Hepatocyte (in vitro differentiated cells): ENCODE measurements at regions not wholly inside any gene's neighbourhood (a gene's known extent, or its start where the extent isn't known, plus 50 kb on each side); places are given as distances from the start of the nearest gene placed in this dataset.

Experiments used
- DNase-seq: peaks from one replicate; pipeline ENCODE4 v3.0.0-alpha.2; 2016; ENCODE audit warnings: low spot score
- H2AFZ ChIP-seq: fragments of 200-600 bp; sonication (generic); 2 replicates; pipeline ENCODE4 v1.6.0; 2016; ENCODE audit warnings: antibody characterized with exemption, mild to moderate bottlenecking
- H3K27ac ChIP-seq: fragments of 200-600 bp; sonication (generic); 2 replicates; pipeline ENCODE4 v1.5.1; 2016; ENCODE audit warnings: mild to moderate bottlenecking
- H3K27me3 ChIP-seq: fragments of 200-600 bp; sonication (generic); 2 replicates; pipeline ENCODE4 v1.6.1; 2016
- H3K36me3 ChIP-seq: fragments of 200-600 bp; sonication (generic); replicated peaks from 2 replicates; pipeline ENCODE4 v1.5.1; 2016; ENCODE audit warnings: low read depth; ENCODE audit not compliant: insufficient read depth
- H3K4me1 ChIP-seq: fragments of 200-600 bp; sonication (generic); 2 replicates; pipeline ENCODE4 v1.5.1; 2016; ENCODE audit warnings: mild to moderate bottlenecking, moderate library complexity; ENCODE audit not compliant: insufficient read depth
- H3K4me2 ChIP-seq: fragments of 200-600 bp; sonication (generic); 2 replicates; pipeline ENCODE4 v1.6.0; 2016
- H3K4me3 ChIP-seq: fragments of 200-600 bp; sonication (generic); 2 replicates; pipeline ENCODE4 v1.5.1; 2016; ENCODE audit warnings: mild to moderate bottlenecking
- H3K79me2 ChIP-seq: fragments of 200-600 bp; sonication (generic); 2 replicates; pipeline ENCODE4 v1.6.0; 2017; ENCODE audit warnings: mild to moderate bottlenecking
- H3K9me2 ChIP-seq: fragments of 200-600 bp; sonication (generic); replicated peaks from 2 replicates; pipeline ENCODE4 v1.6.0; 2017; ENCODE audit warnings: mild to moderate bottlenecking; ENCODE audit not compliant: insufficient read depth
- H3K9me3 ChIP-seq: fragments of 200-600 bp; sonication (generic); 2 replicates; pipeline ENCODE4 v1.5.1; 2016; ENCODE audit warnings: low read depth, mild to moderate bottlenecking
- H4K20me1 ChIP-seq: fragments of 200-600 bp; sonication (generic); 2 replicates; pipeline ENCODE4 v1.6.0; 2016; ENCODE audit warnings: mild to moderate bottlenecking; ENCODE audit not compliant: insufficient read depth, poor library complexity, severe bottlenecking
- CTCF ChIP-seq: fragments of 200-600 bp; sonication (generic); IDR thresholded peaks from 2 replicates; pipeline ENCODE4 v1.5.1; 2016; ENCODE audit warnings: antibody characterized with exemption, mild to moderate bottlenecking; ENCODE audit not compliant: poor library complexity
- EZH2 ChIP-seq: fragments of 200-600 bp; sonication (generic); IDR thresholded peaks from 2 replicates; pipeline ENCODE4 v1.6.1; 2016; ENCODE audit warnings: antibody characterized with exemption, mild to moderate bottlenecking, borderline replicate concordance
- EZH2phosphoT487 ChIP-seq: fragments of 200-600 bp; sonication (generic); IDR thresholded peaks from one replicate; pipeline ENCODE4 v1.6.1; 2018; ENCODE audit warnings: antibody characterized with exemption, mild to moderate bottlenecking, low read depth, moderate library complexity; ENCODE audit not compliant: unreplicated experiment, severe bottlenecking
- WGBS: methylation state at CpG from one replicate; pipeline ENCODE4 v1.1.6; 2016; ENCODE audit warnings: low lambda C conversion rate; ENCODE audit errors: missing lambda C conversion rate; 5-methylcytosine and 5-hydroxymethylcytosine counted together

GRCh38 chr4:83779103-83780052 is 243.5 kb downstream of the GPAT3 start:
- TF ChIP-seq CTCF = no peak
- TF ChIP-seq EZH2phosphoT487 = no peak
- no peak for TF ChIP-seq EZH2
- Histone ChIP-seq H4K20me1 (no peaks in the 10 kb centered on the region), H3K4me1 (no peaks in the 10 kb centered on the region), H2AFZ (no peak overlapping the region), H3K27me3 (no peaks in the 10 kb centered on the region), H3K79me2 (no peaks in the 10 kb centered on the region), H3K4me2 (no peak overlapping the region), H3K36me3 (no peaks in the 10 kb centered on the region), H3K9me2 (no peaks in the 10 kb centered on the region), H3K4me3 (no peak overlapping the region), H3K9me3 (no peaks in the 10 kb centered on the region), H3K27ac (no peak overlapping the region)
- DNase-seq = no peak
- WGBS = 65% methylated on average over 12 of the region's 12 CpGs

DNA sequence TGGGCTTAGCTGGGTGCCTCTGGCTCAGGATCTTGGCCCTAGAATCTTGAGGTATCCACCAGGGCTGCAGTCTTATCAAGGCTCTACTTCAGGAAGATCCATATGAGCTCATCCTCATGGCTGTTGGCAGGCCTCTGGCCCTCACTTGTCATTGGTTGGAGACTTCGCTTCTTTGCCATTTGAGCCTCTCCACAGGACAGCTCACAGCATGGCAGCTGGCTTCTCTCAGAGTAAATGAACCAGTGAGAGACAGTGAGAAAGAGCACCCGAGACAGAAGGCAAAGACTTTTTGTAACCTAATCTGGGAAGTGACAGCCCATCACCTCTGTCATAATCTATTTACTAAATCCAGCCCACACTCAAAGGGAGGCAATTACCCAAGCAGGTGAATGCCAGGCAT is 236.8 kb downstream of the GPAT3 start:
- no peak overlapping the region for H3K4me2 ChIP-seq
- H3K4me3 ChIP-seq = no peak overlapping the region
- 73% methylated on average over 2 of the region's 2 CpGs for WGBS
- no peak for TF ChIP-seq EZH2
- no peak for TF ChIP-seq CTCF
- TF ChIP-seq EZH2phosphoT487 = no peak
- H3K9me2 ChIP-seq = no peaks in the 10 kb centered on the region
- H3K79me2 ChIP-seq = no peaks in the 10 kb centered on the region
- H3K36me3 ChIP-seq = no peaks in the 10 kb centered on the region
- H4K20me1 ChIP-seq = no peaks in the 10 kb centered on the region
- no peaks in the 10 kb centered on the region for H3K4me1 ChIP-seq
- no peak overlapping the region for H2AFZ ChIP-seq
- no peak overlapping the region for H3K27ac ChIP-seq
- H3K27me3 ChIP-seq = peaks cover 3% of the 10 kb centered on the region
- DNase-seq = no peak
- H3K9me3 ChIP-seq = no peaks in the 10 kb centered on the region

GRCh38 chr4:83771113-83771705 is 235.3 kb downstream of the GPAT3 start:
- no peak overlapping the region for H2AFZ ChIP-seq
- no peak overlapping the region for H3K27ac ChIP-seq
- WGBS = 4% methylated on average over 2 of the region's 2 CpGs
- no peaks in the 10 kb centered on the region for H3K36me3 ChIP-seq
- H3K79me2 ChIP-seq = no peaks in the 10 kb centered on the region
- H3K9me3 ChIP-seq = no peaks in the 10 kb centered on the region
- peaks cover 5% of the 10 kb centered on the region for H3K27me3 ChIP-seq
- no peaks in the 10 kb centered on the region for H3K9me2 ChIP-seq
- no peak overlapping the region for H3K4me2 ChIP-seq
- H3K4me1 ChIP-seq = no peaks in the 10 kb centered on the region
- H4K20me1 ChIP-seq = no peaks in the 10 kb centered on the region
- TF ChIP-seq EZH2phosphoT487 (no peak), CTCF (peak; percentile 73)
- no peak overlapping the region for H3K4me3 ChIP-seq
- DNase-seq = peak; percentile 71
